Uterus (tissue), 2 donors: ENCODE measurements at regions not wholly inside any gene's neighbourhood (a gene's known extent, or its start where the extent isn't known, plus 50 kb on each side); places are given as distances from the start of the nearest gene placed in this dataset.

Experiments
- POLR2A ChIP-seq, 2 donors: fragments of 450-650 bp; IDR thresholded peaks; one replicate each; pipeline ENCODE4 v1.6.1; 2016; ENCODE audit warnings: antibody characterized with exemption in 2 of 2, mild to moderate bottlenecking in 1 of 2, moderate library complexity in 1 of 2
- TF ChIP-seq, protein P1 (sequence below), 4 experiments: fragments of 200-600 bp in 2 of 4; fragments of 450-650 bp in 2 of 4; sonication (generic) in 2 of 4; IDR thresholded peaks; one replicate each; pipeline ENCODE4 v1.5.1; 2016 to 2019; ENCODE audit warnings: antibody characterized with exemption in 4 of 4, mild to moderate bottlenecking in 2 of 4, moderate library complexity in 1 of 4

DNA sequence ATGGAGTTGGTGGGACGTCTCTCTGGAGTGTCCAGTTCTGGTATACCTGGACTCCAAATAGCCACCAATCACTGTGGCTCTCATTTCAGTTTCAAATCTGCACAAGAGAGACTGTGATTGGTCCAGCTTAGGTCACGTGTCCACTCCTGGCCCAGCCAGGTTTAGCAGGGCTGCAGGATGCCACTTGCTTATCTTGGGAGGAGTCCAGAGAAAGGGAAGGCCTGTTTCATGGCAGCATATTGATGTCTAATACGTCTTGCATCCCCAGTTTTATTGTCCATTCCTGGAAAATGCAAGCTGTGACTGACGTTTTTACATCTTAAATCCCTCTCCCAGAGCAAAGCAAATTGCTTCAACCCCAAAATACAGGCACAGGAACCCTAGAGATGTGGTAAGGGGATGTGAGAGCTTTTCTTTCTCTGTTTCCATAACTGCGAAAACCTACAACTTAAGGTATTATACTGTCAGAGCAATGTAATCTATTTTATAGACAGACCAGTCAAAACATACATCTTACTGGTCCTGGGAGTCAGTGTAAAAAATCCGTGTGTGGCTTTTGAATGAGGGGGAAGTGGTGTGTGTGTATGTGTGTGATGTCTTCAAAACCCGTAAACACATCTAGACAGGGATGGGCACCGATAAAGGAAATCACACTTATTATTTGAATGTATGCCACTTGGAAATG lies 274.4 kb downstream of the TLE3 start:
- TF ChIP-seq, protein P1, sequence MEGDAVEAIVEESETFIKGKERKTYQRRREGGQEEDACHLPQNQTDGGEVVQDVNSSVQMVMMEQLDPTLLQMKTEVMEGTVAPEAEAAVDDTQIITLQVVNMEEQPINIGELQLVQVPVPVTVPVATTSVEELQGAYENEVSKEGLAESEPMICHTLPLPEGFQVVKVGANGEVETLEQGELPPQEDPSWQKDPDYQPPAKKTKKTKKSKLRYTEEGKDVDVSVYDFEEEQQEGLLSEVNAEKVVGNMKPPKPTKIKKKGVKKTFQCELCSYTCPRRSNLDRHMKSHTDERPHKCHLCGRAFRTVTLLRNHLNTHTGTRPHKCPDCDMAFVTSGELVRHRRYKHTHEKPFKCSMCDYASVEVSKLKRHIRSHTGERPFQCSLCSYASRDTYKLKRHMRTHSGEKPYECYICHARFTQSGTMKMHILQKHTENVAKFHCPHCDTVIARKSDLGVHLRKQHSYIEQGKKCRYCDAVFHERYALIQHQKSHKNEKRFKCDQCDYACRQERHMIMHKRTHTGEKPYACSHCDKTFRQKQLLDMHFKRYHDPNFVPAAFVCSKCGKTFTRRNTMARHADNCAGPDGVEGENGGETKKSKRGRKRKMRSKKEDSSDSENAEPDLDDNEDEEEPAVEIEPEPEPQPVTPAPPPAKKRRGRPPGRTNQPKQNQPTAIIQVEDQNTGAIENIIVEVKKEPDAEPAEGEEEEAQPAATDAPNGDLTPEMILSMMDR (IDR thresholded peaks at IDR 0.05): no peak
- TF ChIP-seq POLR2A (IDR thresholded peaks at IDR 0.05): no peak
